ENCODE measurements at regions not wholly inside any gene's neighbourhood (a gene's known extent, or its start where the extent isn't known, plus 50 kb on each side); places are given as distances from the start of the nearest gene placed in this dataset.

DNA sequence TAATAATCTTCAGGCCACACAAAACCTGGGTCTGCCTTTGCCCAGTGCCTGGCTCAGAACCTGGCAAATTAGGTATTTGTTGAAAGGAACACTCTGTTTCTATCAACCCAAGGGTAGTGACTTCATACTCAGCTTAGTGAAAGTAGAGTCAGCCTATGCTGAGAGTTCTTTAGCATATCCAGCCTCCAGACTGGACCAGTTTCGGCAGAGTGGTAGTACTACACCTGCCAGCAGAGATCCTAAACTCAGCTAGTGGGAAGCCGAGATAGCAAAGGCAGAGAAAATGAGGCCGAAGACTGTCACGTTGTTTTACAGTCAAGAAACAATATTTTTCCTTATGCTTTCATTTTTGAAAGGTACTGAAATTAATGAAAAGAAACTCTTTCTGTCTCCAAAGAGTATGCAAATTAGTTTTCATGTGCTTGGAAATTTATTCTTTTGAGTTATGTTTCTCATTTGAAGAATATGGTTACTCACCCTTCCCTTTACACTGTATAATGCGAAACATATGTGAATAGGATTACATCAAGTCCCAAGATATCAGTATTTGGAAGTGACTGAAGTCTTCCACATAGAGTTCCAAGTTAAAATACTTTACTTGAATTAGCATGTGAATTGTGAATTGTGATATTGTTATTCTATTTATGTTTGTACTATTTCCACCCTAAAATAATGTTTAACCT is 52.2 kb upstream of the UGP2 start:
- H3K36me3 ChIP-seq (ENCODE audit: control insufficient read depth in 2 of 2, insufficient read depth in 2 of 2, low read length in 2 of 2) = no peaks in the 10 kb centered on the region
- no peaks in the 10 kb centered on the region for H3K9me3 ChIP-seq (ENCODE audit: control insufficient read depth in 2 of 2, low read length in 2 of 2)
- H3K27ac ChIP-seq (ENCODE audit: low read depth in 2 of 2, low read length in 2 of 2) = no peak overlapping the region
- no peak overlapping the region for H3K9ac ChIP-seq (ENCODE audit: low read depth in 1 of 2, low read length in 2 of 2)
- H3K27me3 ChIP-seq (ENCODE audit: control insufficient read depth in 2 of 2, insufficient read depth in 2 of 2, low read length in 2 of 2) = no peaks in the 10 kb centered on the region
- no peaks in the 10 kb centered on the region for H3K4me1 ChIP-seq (ENCODE audit: control insufficient read depth in 2 of 2, insufficient read depth in 2 of 2, low read length in 2 of 2)
- H3K4me3 ChIP-seq (ENCODE audit: low read length in 2 of 2) = no peak overlapping the region

DNA sequence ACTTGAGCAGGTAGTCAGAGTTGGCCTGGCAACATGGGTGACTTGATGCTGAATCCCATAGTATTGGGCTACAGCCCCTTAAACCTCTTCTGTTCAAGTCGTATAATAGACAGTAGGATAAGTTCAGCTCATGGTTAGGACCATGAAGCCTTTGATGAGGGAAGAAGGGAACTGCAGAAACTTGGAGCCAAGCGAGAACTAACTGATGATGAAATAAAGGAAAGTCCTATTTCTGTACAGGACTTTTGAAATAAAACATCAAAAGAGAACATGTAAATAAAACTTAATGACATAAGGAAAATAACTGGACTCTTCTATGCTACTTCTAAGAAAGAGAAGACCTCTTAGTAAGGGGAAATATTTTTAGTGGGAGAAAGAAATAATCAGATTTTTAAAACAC is 51.2 kb upstream of the UGP2 start:
- Histone ChIP-seq H3K4me1 (ENCODE audit: control insufficient read depth in 2 of 2, insufficient read depth in 2 of 2, low read length in 2 of 2) (no peaks in the 10 kb centered on the region), H3K36me3 (ENCODE audit: control insufficient read depth in 2 of 2, insufficient read depth in 2 of 2, low read length in 2 of 2) (no peaks in the 10 kb centered on the region), H3K9ac (ENCODE audit: low read depth in 1 of 2, low read length in 2 of 2) (no peak overlapping the region), H3K27me3 (ENCODE audit: control insufficient read depth in 2 of 2, insufficient read depth in 2 of 2, low read length in 2 of 2) (no peaks in the 10 kb centered on the region), H3K9me3 (ENCODE audit: control insufficient read depth in 2 of 2, low read length in 2 of 2) (no peaks in the 10 kb centered on the region), H3K27ac (ENCODE audit: low read depth in 2 of 2, low read length in 2 of 2) (no peak overlapping the region), H3K4me3 (ENCODE audit: low read length in 2 of 2) (no peak overlapping the region)

DNA sequence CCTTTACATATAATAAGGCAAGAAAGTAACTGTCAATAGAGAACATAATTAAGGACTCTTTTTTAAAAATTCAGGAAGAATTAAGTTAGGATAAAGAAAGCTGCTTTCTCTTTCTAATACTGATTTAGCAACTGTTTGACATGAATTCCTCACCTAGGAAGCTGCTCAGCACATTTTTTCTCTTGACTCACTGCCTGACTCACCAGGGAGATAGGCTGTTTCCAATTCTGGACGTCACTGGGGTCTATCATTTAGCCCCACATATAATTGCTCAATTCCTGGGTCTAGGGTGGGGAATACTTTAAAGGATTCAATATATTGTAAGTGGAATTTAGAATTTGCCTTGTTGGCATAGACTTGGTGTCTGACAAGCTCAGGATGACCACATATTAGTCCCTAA is 50.8 kb upstream of the UGP2 start:
- no peak overlapping the region for H3K9ac ChIP-seq (ENCODE audit: low read depth in 1 of 2, low read length in 2 of 2)
- no peaks in the 10 kb centered on the region for H3K27me3 ChIP-seq (ENCODE audit: control insufficient read depth in 2 of 2, insufficient read depth in 2 of 2, low read length in 2 of 2)
- H3K4me3 ChIP-seq (ENCODE audit: low read length in 2 of 2) = no peak overlapping the region
- no peaks in the 10 kb centered on the region for H3K4me1 ChIP-seq (ENCODE audit: control insufficient read depth in 2 of 2, insufficient read depth in 2 of 2, low read length in 2 of 2)
- no peaks in the 10 kb centered on the region for H3K36me3 ChIP-seq (ENCODE audit: control insufficient read depth in 2 of 2, insufficient read depth in 2 of 2, low read length in 2 of 2)
- no peaks in the 10 kb centered on the region for H3K9me3 ChIP-seq (ENCODE audit: control insufficient read depth in 2 of 2, low read length in 2 of 2)
- H3K27ac ChIP-seq (ENCODE audit: low read depth in 2 of 2, low read length in 2 of 2) = no peak overlapping the region

DNA sequence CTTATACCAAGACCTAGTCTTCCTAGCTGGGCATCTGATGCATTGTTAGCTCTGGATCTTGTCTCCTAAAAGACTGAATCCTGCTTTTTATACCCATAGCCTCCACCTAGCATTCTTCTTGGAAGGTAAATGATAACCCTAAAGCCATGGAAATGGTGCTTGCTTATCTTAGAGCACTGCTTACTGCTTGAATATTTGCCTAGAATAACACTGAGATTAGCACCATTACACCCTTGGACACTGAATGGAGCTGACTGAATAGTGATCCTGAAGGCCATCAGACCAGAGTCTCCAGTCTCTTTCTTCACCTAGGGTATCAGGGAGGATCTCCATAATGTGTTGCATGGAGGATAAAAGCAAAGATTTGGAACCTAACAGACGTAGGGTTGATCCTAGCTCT is 50.3 kb upstream of the UGP2 start:
- Histone ChIP-seq H3K4me1 (ENCODE audit: control insufficient read depth in 2 of 2, insufficient read depth in 2 of 2, low read length in 2 of 2) (no peaks in the 10 kb centered on the region), H3K27me3 (ENCODE audit: control insufficient read depth in 2 of 2, insufficient read depth in 2 of 2, low read length in 2 of 2) (no peaks in the 10 kb centered on the region), H3K36me3 (ENCODE audit: control insufficient read depth in 2 of 2, insufficient read depth in 2 of 2, low read length in 2 of 2) (no peaks in the 10 kb centered on the region), H3K9me3 (ENCODE audit: control insufficient read depth in 2 of 2, low read length in 2 of 2) (no peaks in the 10 kb centered on the region), H3K4me3 (ENCODE audit: low read length in 2 of 2) (no peak overlapping the region), H3K27ac (ENCODE audit: low read depth in 2 of 2, low read length in 2 of 2) (no peak overlapping the region), H3K9ac (ENCODE audit: low read depth in 1 of 2, low read length in 2 of 2) (no peak overlapping the region)
